GM23338 (cell line): ENCODE measurements at regions not wholly inside any gene's neighbourhood (a gene's known extent, or its start where the extent isn't known, plus 50 kb on each side); places are given as distances from the start of the nearest gene placed in this dataset.

Experiments used
- ATAC-seq: fragments of 200-7000 bp; cut with Tn5 transposase; 3 replicates; pipeline ENCODE4 v1.9.1; 2020
- DNase-seq: peaks from one replicate; pipeline ENCODE4 v3.0.0-alpha.2; 2015; ENCODE audit warnings: low spot score
- H2AFZ ChIP-seq: fragments of 200-600 bp; sonication (generic); 2 replicates; pipeline ENCODE4 v1.8.0; 2016; ENCODE audit warnings: antibody characterized with exemption, mild to moderate bottlenecking, moderate library complexity
- H3F3A ChIP-seq: fragments of 200-600 bp; sonication (generic); replicated peaks from 2 replicates; pipeline ENCODE4 v1.8.0; 2017; ENCODE audit warnings: antibody characterized with exemption, mixed run types, low read depth
- H3K27ac ChIP-seq: fragments of 200-600 bp; sonication (generic); 2 replicates; pipeline ENCODE4 v1.6.1; 2016; ENCODE audit warnings: low read depth
- H3K27me3 ChIP-seq: fragments of 200-600 bp; sonication (generic); 2 replicates; pipeline ENCODE4 v1.8.0; 2016; ENCODE audit warnings: mild to moderate bottlenecking, mixed run types, moderate library complexity; ENCODE audit not compliant: insufficient read depth
- H3K36me3 ChIP-seq: fragments of 200-600 bp; sonication (generic); 2 replicates; pipeline ENCODE4 v1.8.0; 2016; ENCODE audit warnings: mild to moderate bottlenecking; ENCODE audit not compliant: insufficient read depth
- H3K4me1 ChIP-seq: fragments of 200-600 bp; sonication (generic); 2 replicates; pipeline ENCODE4 v1.8.0; 2016; ENCODE audit warnings: mild to moderate bottlenecking, moderate library complexity; ENCODE audit not compliant: insufficient read depth
- H3K4me2 ChIP-seq: fragments of 200-600 bp; sonication (generic); 2 replicates; pipeline ENCODE4 v1.7.1; 2017; ENCODE audit warnings: mixed run types
- H3K4me3 ChIP-seq: fragments of 200-600 bp; sonication (generic); 2 replicates; pipeline ENCODE4 v1.6.1; 2016; ENCODE audit warnings: mixed run types
- H3K79me2 ChIP-seq: fragments of 200-600 bp; sonication (generic); replicated peaks from 2 replicates; pipeline ENCODE4 v1.8.0; 2017; ENCODE audit warnings: mild to moderate bottlenecking; ENCODE audit not compliant: insufficient read depth
- H3K9me2 ChIP-seq: fragments of 200-600 bp; sonication (generic); 2 replicates; pipeline ENCODE4 v1.8.0; 2017; ENCODE audit not compliant: insufficient read depth
- H4K20me1 ChIP-seq: fragments of 200-600 bp; sonication (generic); replicated peaks from 2 replicates; pipeline ENCODE4 v1.8.0; 2017; ENCODE audit warnings: mild to moderate bottlenecking; ENCODE audit not compliant: insufficient read depth
- H3K27ac Mint-ChIP-seq: 2 replicates; pipeline ENCODE4 v1.8.0; 2020; ENCODE audit warnings: inconsistent platforms, mild to moderate bottlenecking, moderate library complexity, mixed read lengths
- H3K27me3 Mint-ChIP-seq: 3 replicates; pipeline ENCODE4 v1.8.0; 2022; ENCODE audit warnings: low read depth, mild to moderate bottlenecking, moderate library complexity, mixed read lengths, inconsistent platforms; ENCODE audit not compliant: insufficient read depth, poor library complexity
- H3K36me3 Mint-ChIP-seq: 3 replicates; pipeline ENCODE4 v1.8.0; 2021; ENCODE audit warnings: low read depth, mild to moderate bottlenecking, inconsistent platforms, moderate library complexity, mixed read lengths
- H3K4me1 Mint-ChIP-seq: 3 replicates; pipeline ENCODE4 v1.8.0; 2020; ENCODE audit warnings: mild to moderate bottlenecking, inconsistent platforms, mixed read lengths
- H3K4me3 Mint-ChIP-seq: 3 replicates; pipeline ENCODE4 v1.8.0; 2021; ENCODE audit warnings: moderate library complexity, mild to moderate bottlenecking, inconsistent platforms, mixed read lengths
- H3K9me3 Mint-ChIP-seq: 3 replicates; pipeline ENCODE4 v1.8.0; 2020; ENCODE audit warnings: moderate library complexity, mild to moderate bottlenecking, inconsistent platforms, mixed read lengths
- CTCF ChIP-seq, 2 experiments: fragments of 200-600 bp in 1 of 2; sonication (generic) in 1 of 2; conservative IDR thresholded peaks; 2 replicates each; pipeline versions ENCODE4 v1.5.1 to v1.6.1; 2016 to 2017; ENCODE audit warnings: antibody characterized with exemption in 2 of 2, low read depth in 2 of 2, mild to moderate bottlenecking in 2 of 2, moderate library complexity in 1 of 2
- EZH2phosphoT487 ChIP-seq: fragments of 200-600 bp; sonication (generic); IDR thresholded peaks from one replicate; pipeline ENCODE4 v1.8.1; 2018; ENCODE audit warnings: antibody characterized with exemption; ENCODE audit not compliant: unreplicated experiment
- JUNB ChIP-seq: IDR thresholded peaks from one replicate; pipeline ENCODE4 v1.6.1; 2016; ENCODE audit warnings: antibody characterized with exemption; ENCODE audit not compliant: unreplicated experiment
- STAT1 ChIP-seq: IDR thresholded peaks from one replicate; pipeline ENCODE4 v1.6.1; 2016; ENCODE audit warnings: antibody characterized with exemption; ENCODE audit not compliant: unreplicated experiment
- ZNF114 ChIP-seq: fragments of 250-450 bp; sonication (Bioruptor Pico); IDR thresholded peaks from 2 replicates; pipeline ENCODE4 v1.5.0; 2020; ENCODE audit warnings: mild to moderate bottlenecking, moderate library complexity
- ZNF462 ChIP-seq: fragments of 250-450 bp; sonication (Bioruptor Pico); IDR thresholded peaks from 2 replicates; pipeline ENCODE4 v1.5.0; 2020; ENCODE audit warnings: mild to moderate bottlenecking, moderate library complexity
- TF ChIP-seq, protein P1 (sequence below): IDR thresholded peaks from one replicate; pipeline ENCODE4 v1.6.1; 2018; ENCODE audit warnings: antibody characterized with exemption; ENCODE audit not compliant: unreplicated experiment

- TF ChIP-seq, protein P1, sequence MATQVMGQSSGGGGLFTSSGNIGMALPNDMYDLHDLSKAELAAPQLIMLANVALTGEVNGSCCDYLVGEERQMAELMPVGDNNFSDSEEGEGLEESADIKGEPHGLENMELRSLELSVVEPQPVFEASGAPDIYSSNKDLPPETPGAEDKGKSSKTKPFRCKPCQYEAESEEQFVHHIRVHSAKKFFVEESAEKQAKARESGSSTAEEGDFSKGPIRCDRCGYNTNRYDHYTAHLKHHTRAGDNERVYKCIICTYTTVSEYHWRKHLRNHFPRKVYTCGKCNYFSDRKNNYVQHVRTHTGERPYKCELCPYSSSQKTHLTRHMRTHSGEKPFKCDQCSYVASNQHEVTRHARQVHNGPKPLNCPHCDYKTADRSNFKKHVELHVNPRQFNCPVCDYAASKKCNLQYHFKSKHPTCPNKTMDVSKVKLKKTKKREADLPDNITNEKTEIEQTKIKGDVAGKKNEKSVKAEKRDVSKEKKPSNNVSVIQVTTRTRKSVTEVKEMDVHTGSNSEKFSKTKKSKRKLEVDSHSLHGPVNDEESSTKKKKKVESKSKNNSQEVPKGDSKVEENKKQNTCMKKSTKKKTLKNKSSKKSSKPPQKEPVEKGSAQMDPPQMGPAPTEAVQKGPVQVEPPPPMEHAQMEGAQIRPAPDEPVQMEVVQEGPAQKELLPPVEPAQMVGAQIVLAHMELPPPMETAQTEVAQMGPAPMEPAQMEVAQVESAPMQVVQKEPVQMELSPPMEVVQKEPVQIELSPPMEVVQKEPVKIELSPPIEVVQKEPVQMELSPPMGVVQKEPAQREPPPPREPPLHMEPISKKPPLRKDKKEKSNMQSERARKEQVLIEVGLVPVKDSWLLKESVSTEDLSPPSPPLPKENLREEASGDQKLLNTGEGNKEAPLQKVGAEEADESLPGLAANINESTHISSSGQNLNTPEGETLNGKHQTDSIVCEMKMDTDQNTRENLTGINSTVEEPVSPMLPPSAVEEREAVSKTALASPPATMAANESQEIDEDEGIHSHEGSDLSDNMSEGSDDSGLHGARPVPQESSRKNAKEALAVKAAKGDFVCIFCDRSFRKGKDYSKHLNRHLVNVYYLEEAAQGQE = no peak
- no peak for TF ChIP-seq JUNB
Measured at GRCh38 chr2:120896126-120896525, 160.5 kb downstream of the GLI2 start (continued).

DNA sequence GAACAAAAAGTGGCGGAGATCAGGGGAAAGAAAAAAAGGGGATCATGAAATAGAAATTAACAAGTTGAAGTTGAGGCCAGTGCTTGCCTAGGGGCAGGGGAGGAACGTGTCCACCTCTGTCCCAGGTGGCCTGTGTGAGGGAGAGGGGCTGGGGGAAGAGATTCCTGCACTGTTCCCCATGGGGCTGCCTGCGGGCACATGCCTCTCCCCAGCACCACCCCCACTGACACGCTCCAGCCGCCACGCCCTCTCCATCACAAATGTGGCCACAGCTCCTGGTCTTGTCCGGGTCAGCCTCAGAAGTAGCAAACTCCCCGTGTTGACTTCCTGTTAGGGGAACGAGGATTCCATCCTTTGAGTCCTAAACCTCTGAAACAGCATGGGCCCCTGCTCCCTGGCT, 161.2 kb downstream of the GLI2 start:
- no peak for ATAC-seq
- Mint-ChIP-seq H3K4me3 (no peak overlapping the region), H3K27ac (peak overlapping the region; percentile 46), H3K36me3 (peaks cover 8% of the 10 kb centered on the region; the same call in 2 of the 3 replicates), H3K4me1 (peaks cover 90% of the 10 kb centered on the region), H3K27me3 (peaks cover 8% of the 10 kb centered on the region), H3K9me3 (no peaks in the 10 kb centered on the region)
- Histone ChIP-seq H2AFZ (no peak overlapping the region), H3K4me3 (no peak overlapping the region), H3K27ac (no peak overlapping the region), H4K20me1 (peaks cover 53% of the 10 kb centered on the region), H3K4me1 (peaks cover 53% of the 10 kb centered on the region), H3K9me2 (no peaks in the 10 kb centered on the region), H3F3A (peaks cover 18% of the 10 kb centered on the region; the same call in 1 of the 2 replicates), H3K79me2 (peaks cover 63% of the 10 kb centered on the region), H3K4me2 (no peak overlapping the region), H3K27me3 (no peaks in the 10 kb centered on the region), H3K36me3 (no peaks in the 10 kb centered on the region; the same call in 1 of the 2 replicates)
- no peak for TF ChIP-seq STAT1
- TF ChIP-seq EZH2phosphoT487 = no peak
- DNase-seq = no peak

DNA sequence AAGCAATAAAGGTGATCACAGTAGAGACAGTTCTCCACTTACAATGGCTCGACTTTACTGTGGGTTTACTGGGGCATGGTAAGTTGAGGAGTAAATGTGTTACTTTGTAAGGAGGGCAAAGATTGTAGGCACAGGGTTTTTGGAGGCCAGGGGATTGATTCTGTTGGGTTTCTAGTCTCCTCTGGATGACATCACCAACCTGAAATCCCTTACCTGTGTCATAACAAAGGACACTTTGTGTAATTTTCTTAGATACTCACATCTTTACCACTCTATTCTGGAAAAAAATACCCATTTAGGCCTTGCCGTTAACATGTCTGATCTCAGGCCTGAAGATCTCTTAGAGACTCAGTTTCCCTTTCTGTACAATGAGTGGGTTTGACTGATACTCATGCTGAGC, 161.7 kb downstream of the GLI2 start:
- H3K27ac ChIP-seq = no peak overlapping the region
- DNase-seq = no peak
- Mint-ChIP-seq H3K36me3 (peaks cover 8% of the 10 kb centered on the region; the same call in 2 of the 3 replicates), H3K4me3 (no peak overlapping the region), H3K9me3 (no peaks in the 10 kb centered on the region), H3K27me3 (peaks cover 5% of the 10 kb centered on the region), H3K4me1 (peaks cover 89% of the 10 kb centered on the region), H3K27ac (peak overlapping the region; percentile 46; the same call in 1 of the 2 replicates)
- no peaks in the 10 kb centered on the region for H3K27me3 ChIP-seq
- no peak for ATAC-seq
- H2AFZ ChIP-seq = no peak overlapping the region
- H4K20me1 ChIP-seq = peaks cover 56% of the 10 kb centered on the region
- H3K4me1 ChIP-seq = peaks cover 55% of the 10 kb centered on the region
- H3K36me3 ChIP-seq = no peaks in the 10 kb centered on the region; the same call in 1 of the 2 replicates
- peak overlapping the region; percentile 26; the same call in 1 of the 2 replicates for H3K4me2 ChIP-seq
- H3K9me2 ChIP-seq = no peaks in the 10 kb centered on the region
- H3F3A ChIP-seq = peaks cover 16% of the 10 kb centered on the region; the same call in 1 of the 2 replicates
- peaks cover 63% of the 10 kb centered on the region for H3K79me2 ChIP-seq
- no peak overlapping the region for H3K4me3 ChIP-seq
- no peak for TF ChIP-seq CTCF (conservative IDR thresholded peaks at IDR 0.05; ENCODE audit: low read depth in 2 of 2)
- TF ChIP-seq ZNF462 (CRISPR knock-in tag) = no peak
- no peak for TF ChIP-seq EZH2phosphoT487
- no peak for TF ChIP-seq ZNF114 (CRISPR knock-in tag)
